ENCODE measurements at regions not wholly inside any gene's neighbourhood (a gene's known extent, or its start where the extent isn't known, plus 50 kb on each side); places are given as distances from the start of the nearest gene placed in this dataset.
"Not testable (repeated sequence)": the region's sequence is repeated elsewhere in the genome, so short reads cannot be mapped to it uniquely, and the experiment has no call there.

- no peak for DNase-seq
Observed at GRCh38 chr11:33457948-33458347, 200.8 kb downstream of the HIPK3 start.

GRCh38 chr11:33455867-33456463 is 198.8 kb downstream of the HIPK3 start:
- no peak for DNase-seq

GRCh38 chr11:33454264-33454663 is 197.1 kb downstream of the HIPK3 start:
- no peak for DNase-seq

- DNase-seq, result no peak
Observed at GRCh38 chr11:33452836-33453624, 195.8 kb downstream of the HIPK3 start.

- DNase-seq, result no peak
Observed at GRCh38 chr11:33451364-33451763, 194.2 kb downstream of the HIPK3 start.

- DNase-seq, result no peak
Observed at GRCh38 chr11:33449798-33450197, 192.6 kb downstream of the HIPK3 start.

GRCh38 chr11:33448461-33449130 is 191.4 kb downstream of the HIPK3 start:
- DNase-seq, result no peak

GRCh38 chr11:33445761-33446161 is 188.6 kb downstream of the HIPK3 start:
- no peak for DNase-seq

- DNase-seq, result no peak
Observed at GRCh38 chr11:33444835-33445594, 187.8 kb downstream of the HIPK3 start.

- no peak for DNase-seq
Observed at GRCh38 chr11:33443684-33444083, 186.5 kb downstream of the HIPK3 start.

GRCh38 chr11:33438301-33438700 is 181.1 kb downstream of the HIPK3 start:
- peak in 6 of 14 donors; percentile 1 to 95 (median 18) for DNase-seq

- DNase-seq, result no peak
Observed at GRCh38 chr11:33437529-33437928, 180.3 kb downstream of the HIPK3 start.

- no peak for DNase-seq
Observed at GRCh38 chr11:33435216-33435615, 178.0 kb downstream of the HIPK3 start.

- no peak for DNase-seq
Observed at GRCh38 chr11:33434294-33434693, 177.1 kb downstream of the HIPK3 start.

- not testable (repeated sequence) for DNase-seq
Observed at GRCh38 chr11:33428435-33428834, 171.3 kb downstream of the HIPK3 start.

GRCh38 chr11:33420959-33421566 is 163.9 kb downstream of the HIPK3 start:
- no peak for DNase-seq

GRCh38 chr11:33419924-33420323 is 162.7 kb downstream of the HIPK3 start:
- DNase-seq, result no peak

GRCh38 chr11:33417121-33417520 is 159.9 kb downstream of the HIPK3 start:
- no peak for DNase-seq

- no peak for DNase-seq
Observed at GRCh38 chr11:33413301-33413700, 156.1 kb downstream of the HIPK3 start.

- DNase-seq, result no peak
Observed at GRCh38 chr11:33412241-33412640, 155.1 kb downstream of the HIPK3 start.

GRCh38 chr11:33411751-33412150 is 154.6 kb downstream of the HIPK3 start:
- no peak for DNase-seq

GRCh38 chr11:33410086-33410765 is 153.0 kb downstream of the HIPK3 start:
- no peak for DNase-seq

Data from C1 segment of cervical spinal cord (tissue), 14 donors.